K562 (cell line): ENCODE measurements at regions not wholly inside any gene's neighbourhood (a gene's known extent, or its start where the extent isn't known, plus 50 kb on each side); places are given as distances from the start of the nearest gene placed in this dataset.
A peak's percentile ranks its signal among the peaks of the same experiment; 100 is the strongest.

ENCODE experiments used
- ATAC-seq: fragments of 200-7000 bp; cut with Tn5 transposase; 3 replicates; pipeline ENCODE4 v1.9.1; 2020; ENCODE audit warnings: moderate library complexity
- BruUV-seq: library from RNA; stranded (reverse); fragments of 400-500 nt; replicated peaks from 2 replicates; lab custom pipeline; 2021; lab: Mats Ljungman, UMichigan
- CTCF ChIA-PET: fragments of 300-600 bp; formaldehyde crosslinking; extraction: SDS; loops from one replicate; lab custom pipeline; 2021; ENCODE audit warnings: low intra/inter-chr PET ratio; lab: Yijun Ruan, JAX
- POLR2A ChIA-PET: fragments of 300-600, 350-650 bp; sonication (Branson Sonifier 250); formaldehyde crosslinking; extraction: SDS; loops from one replicate; lab custom pipeline; 2021; ENCODE audit warnings: antibody characterized with exemption, inconsistent platforms; lab: Yijun Ruan, JAX
- DNase-seq, 4 experiments: peaks; one replicate each; pipeline versions ENCODE4 v3.0.0 to v3.0.0-alpha.2; 2011 to 2018; ENCODE audit warnings: low spot score in 3 of 4, mixed read lengths in 3 of 4; ENCODE audit errors: extremely low read depth in 1 of 4
- FAIRE-seq: peaks from 2 replicates; lab custom pipeline; 2011; peaks lifted over from hg19 to GRCh38; lab: Jason Lieb, UNC
- H2AFZ ChIP-seq: 2 replicates; pipeline ENCODE4 v1.6.0; 2011; ENCODE audit warnings: low read depth, low read length, control low read depth, inconsistent platforms
- H3K27ac ChIP-seq: fragments of 200-600 bp; 3 replicates; pipeline ENCODE4 v1.8.0; 2011; ENCODE audit warnings: low read depth, mild to moderate bottlenecking, control low read depth, inconsistent platforms, low read length, moderate library complexity, mixed read lengths; ENCODE audit errors: extremely low read depth
- H3K27me3 ChIP-seq, 2 experiments: fragments of 300-600 bp in 1 of 2; 2 replicates in 1 of 2; 3 replicates in 1 of 2; pipeline versions ENCODE4 v1.6.0 to v1.8.0; 2011; ENCODE audit warnings: inconsistent platforms in 2 of 2, low read length in 2 of 2, mild to moderate bottlenecking in 1 of 2, mixed read lengths in 1 of 2, moderate library complexity in 1 of 2; ENCODE audit not compliant: control insufficient read depth in 2 of 2, insufficient read depth in 2 of 2
- H3K36me3 ChIP-seq: fragments of 300-600 bp; 3 replicates; pipeline ENCODE4 v1.8.0; 2011; ENCODE audit warnings: mild to moderate bottlenecking, low read length, inconsistent platforms; ENCODE audit not compliant: control insufficient read depth, insufficient read depth
- H3K4me1 ChIP-seq, 2 experiments: fragments of 200-600 bp in 1 of 2; replicated peaks in 1 of 2; 2 replicates in 1 of 2; 3 replicates in 1 of 2; pipeline versions ENCODE4 v1.5.1 to v1.8.0; 2011; ENCODE audit warnings: inconsistent platforms in 2 of 2, low read length in 2 of 2, mild to moderate bottlenecking in 1 of 2, mixed read lengths in 1 of 2, moderate library complexity in 1 of 2; ENCODE audit not compliant: control insufficient read depth in 2 of 2, insufficient read depth in 2 of 2
- H3K4me2 ChIP-seq: 2 replicates; pipeline ENCODE4 v1.6.1; 2011; ENCODE audit warnings: low read length, control low read depth, inconsistent platforms, mixed read lengths; ENCODE audit not compliant: insufficient read depth
- H3K4me3 ChIP-seq: fragments of 200-600 bp; sonication (generic), shearing (Covaris generic); 2 replicates; pipeline ENCODE4 v1.5.1; 2016; ENCODE audit warnings: control low read depth, inconsistent platforms
- H3K79me2 ChIP-seq: fragments of 200-600 bp; 3 replicates; pipeline ENCODE4 v1.8.0; 2011; ENCODE audit warnings: low read length, inconsistent platforms; ENCODE audit not compliant: control insufficient read depth, insufficient read depth
- H3K9ac ChIP-seq, 2 experiments: 2 replicates each; pipeline versions ENCODE4 v1.6.0 to v1.6.1; 2011; ENCODE audit warnings: low read depth in 2 of 2, low read length in 2 of 2, control low read depth in 1 of 2, inconsistent platforms in 1 of 2, mild to moderate bottlenecking in 1 of 2, mixed read lengths in 1 of 2; ENCODE audit not compliant: insufficient read depth in 1 of 2
- H3K9me1 ChIP-seq: one replicate; pipeline ENCODE4 v1.6.0; 2011; ENCODE audit warnings: inconsistent platforms, mild to moderate bottlenecking, low read length, moderate library complexity; ENCODE audit not compliant: control insufficient read depth, insufficient read depth
- H3K9me3 ChIP-seq: replicated peaks from 2 replicates; pipeline ENCODE4 v1.5.1; 2011; ENCODE audit warnings: low read depth, low read length, inconsistent platforms; ENCODE audit not compliant: control insufficient read depth, insufficient read depth
- H4K20me1 ChIP-seq: replicated peaks from 2 replicates; pipeline ENCODE4 v1.6.1; 2011; ENCODE audit warnings: low read length, inconsistent platforms, mixed read lengths; ENCODE audit not compliant: control insufficient read depth, insufficient read depth
- L3MBTL2 ChIP-seq: fragments of 450-650 bp; IDR thresholded peaks from 2 replicates; pipeline ENCODE4 v1.6.1; 2016; ENCODE audit warnings: mild to moderate bottlenecking, moderate library complexity
- WGBS: fragments of 100-300 bp; shearing (Covaris generic); methylation state at CpG from one replicate; pipeline ENCODE4 v1.1.6; 2016; ENCODE audit warnings: low coverage, mixed read lengths; ENCODE audit not compliant: insufficient coverage; ENCODE audit errors: missing lambda C conversion rate; 5-methylcytosine and 5-hydroxymethylcytosine counted together
- in situ Hi-C: fragments of 300-500 bp; cut with MboI; formaldehyde crosslinking; loops from 4 replicates; pipeline ENCODE4 v1.15.0; 2018; ENCODE audit warnings: inconsistent platforms, mixed read lengths
- intact Hi-C: fragments of 100-400 bp; cut with micrococcal nuclease; formaldehyde crosslinking; loops from 2 replicates; pipeline ENCODE4 v1.14.2; 2022
- TF ChIP-seq, protein P1 (sequence below), 2 experiments: IDR thresholded peaks; 2 replicates each; pipeline ENCODE4 v1.6.1; 2011; ENCODE audit warnings: borderline replicate concordance in 1 of 2, control low read depth in 1 of 2, low read depth in 1 of 2, low read length in 1 of 2, mild to moderate bottlenecking in 1 of 2, mixed read lengths in 1 of 2, moderate library complexity in 1 of 2; ENCODE audit not compliant: insufficient read depth in 1 of 2, insufficient read length in 1 of 2, poor library complexity in 1 of 2, severe bottlenecking in 1 of 2; ENCODE audit errors: extremely low read depth in 1 of 2
- TF ChIP-seq, protein P2 (sequence below): sonication (generic); formaldehyde crosslinking; IDR thresholded peaks from 2 replicates; pipeline ENCODE4 v1.8.0; 2022; ENCODE audit warnings: missing genetic modification reagents, mild to moderate bottlenecking, borderline replicate concordance
- TF ChIP-seq, protein P3 (sequence below): fragments of 450-650 bp; IDR thresholded peaks from 2 replicates; pipeline ENCODE4 v1.6.1; 2016; ENCODE audit warnings: mild to moderate bottlenecking, moderate library complexity

DNA sequence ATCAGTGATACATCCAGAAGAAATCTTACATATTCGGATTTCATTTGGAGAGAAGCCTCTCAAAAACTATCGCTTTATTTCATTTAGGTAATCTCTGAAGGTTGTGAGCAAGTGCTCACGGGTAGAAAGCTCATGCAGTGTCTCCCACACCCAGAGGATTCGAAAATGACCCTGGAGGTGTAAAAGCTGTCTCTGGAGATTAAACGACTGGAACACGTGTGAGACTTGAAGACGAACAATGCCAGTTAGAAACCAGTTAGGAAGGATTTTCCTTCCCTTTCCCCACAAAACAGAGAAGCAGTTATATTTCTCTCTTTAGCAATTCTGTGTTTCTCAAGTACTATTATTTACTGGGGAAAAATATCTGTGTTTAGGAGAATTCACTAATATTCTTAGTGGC, 92.5 kb upstream of the CD55 start:
- 28% methylated on average over 7 of the region's 7 CpGs for WGBS
- in situ Hi-C loops, result no loop called here
- intact Hi-C loops, result no loop called here
- H3K4me1 ChIP-seq, result peaks cover 0 to 7% of the 10 kb centered on the region in 2 experiments; a peak in 2 of 5 replicates
- H3K27me3 ChIP-seq, result no peaks in the 10 kb centered on the region
- H2AFZ ChIP-seq, result peak overlapping the region; percentile 49
- no peaks in the 10 kb centered on the region for H3K79me2 ChIP-seq
- TF ChIP-seq, protein P1, sequence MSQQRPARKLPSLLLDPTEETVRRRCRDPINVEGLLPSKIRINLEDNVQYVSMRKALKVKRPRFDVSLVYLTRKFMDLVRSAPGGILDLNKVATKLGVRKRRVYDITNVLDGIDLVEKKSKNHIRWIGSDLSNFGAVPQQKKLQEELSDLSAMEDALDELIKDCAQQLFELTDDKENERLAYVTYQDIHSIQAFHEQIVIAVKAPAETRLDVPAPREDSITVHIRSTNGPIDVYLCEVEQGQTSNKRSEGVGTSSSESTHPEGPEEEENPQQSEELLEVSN (IDR thresholded peaks at IDR 0.05; ENCODE audit: borderline replicate concordance in 1 of 2, extremely low read depth in 1 of 2, insufficient read depth in 1 of 2, insufficient read length in 1 of 2, low read depth in 1 of 2, low read length in 1 of 2, poor library complexity in 1 of 2, severe bottlenecking in 1 of 2), result peak in 1 of 2 experiments; percentile 35
- TF ChIP-seq, protein P2, sequence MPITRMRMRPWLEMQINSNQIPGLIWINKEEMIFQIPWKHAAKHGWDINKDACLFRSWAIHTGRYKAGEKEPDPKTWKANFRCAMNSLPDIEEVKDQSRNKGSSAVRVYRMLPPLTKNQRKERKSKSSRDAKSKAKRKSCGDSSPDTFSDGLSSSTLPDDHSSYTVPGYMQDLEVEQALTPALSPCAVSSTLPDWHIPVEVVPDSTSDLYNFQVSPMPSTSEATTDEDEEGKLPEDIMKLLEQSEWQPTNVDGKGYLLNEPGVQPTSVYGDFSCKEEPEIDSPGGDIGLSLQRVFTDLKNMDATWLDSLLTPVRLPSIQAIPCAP (CRISPR knock-in tag), result no peak
- TF ChIP-seq, protein P3, sequence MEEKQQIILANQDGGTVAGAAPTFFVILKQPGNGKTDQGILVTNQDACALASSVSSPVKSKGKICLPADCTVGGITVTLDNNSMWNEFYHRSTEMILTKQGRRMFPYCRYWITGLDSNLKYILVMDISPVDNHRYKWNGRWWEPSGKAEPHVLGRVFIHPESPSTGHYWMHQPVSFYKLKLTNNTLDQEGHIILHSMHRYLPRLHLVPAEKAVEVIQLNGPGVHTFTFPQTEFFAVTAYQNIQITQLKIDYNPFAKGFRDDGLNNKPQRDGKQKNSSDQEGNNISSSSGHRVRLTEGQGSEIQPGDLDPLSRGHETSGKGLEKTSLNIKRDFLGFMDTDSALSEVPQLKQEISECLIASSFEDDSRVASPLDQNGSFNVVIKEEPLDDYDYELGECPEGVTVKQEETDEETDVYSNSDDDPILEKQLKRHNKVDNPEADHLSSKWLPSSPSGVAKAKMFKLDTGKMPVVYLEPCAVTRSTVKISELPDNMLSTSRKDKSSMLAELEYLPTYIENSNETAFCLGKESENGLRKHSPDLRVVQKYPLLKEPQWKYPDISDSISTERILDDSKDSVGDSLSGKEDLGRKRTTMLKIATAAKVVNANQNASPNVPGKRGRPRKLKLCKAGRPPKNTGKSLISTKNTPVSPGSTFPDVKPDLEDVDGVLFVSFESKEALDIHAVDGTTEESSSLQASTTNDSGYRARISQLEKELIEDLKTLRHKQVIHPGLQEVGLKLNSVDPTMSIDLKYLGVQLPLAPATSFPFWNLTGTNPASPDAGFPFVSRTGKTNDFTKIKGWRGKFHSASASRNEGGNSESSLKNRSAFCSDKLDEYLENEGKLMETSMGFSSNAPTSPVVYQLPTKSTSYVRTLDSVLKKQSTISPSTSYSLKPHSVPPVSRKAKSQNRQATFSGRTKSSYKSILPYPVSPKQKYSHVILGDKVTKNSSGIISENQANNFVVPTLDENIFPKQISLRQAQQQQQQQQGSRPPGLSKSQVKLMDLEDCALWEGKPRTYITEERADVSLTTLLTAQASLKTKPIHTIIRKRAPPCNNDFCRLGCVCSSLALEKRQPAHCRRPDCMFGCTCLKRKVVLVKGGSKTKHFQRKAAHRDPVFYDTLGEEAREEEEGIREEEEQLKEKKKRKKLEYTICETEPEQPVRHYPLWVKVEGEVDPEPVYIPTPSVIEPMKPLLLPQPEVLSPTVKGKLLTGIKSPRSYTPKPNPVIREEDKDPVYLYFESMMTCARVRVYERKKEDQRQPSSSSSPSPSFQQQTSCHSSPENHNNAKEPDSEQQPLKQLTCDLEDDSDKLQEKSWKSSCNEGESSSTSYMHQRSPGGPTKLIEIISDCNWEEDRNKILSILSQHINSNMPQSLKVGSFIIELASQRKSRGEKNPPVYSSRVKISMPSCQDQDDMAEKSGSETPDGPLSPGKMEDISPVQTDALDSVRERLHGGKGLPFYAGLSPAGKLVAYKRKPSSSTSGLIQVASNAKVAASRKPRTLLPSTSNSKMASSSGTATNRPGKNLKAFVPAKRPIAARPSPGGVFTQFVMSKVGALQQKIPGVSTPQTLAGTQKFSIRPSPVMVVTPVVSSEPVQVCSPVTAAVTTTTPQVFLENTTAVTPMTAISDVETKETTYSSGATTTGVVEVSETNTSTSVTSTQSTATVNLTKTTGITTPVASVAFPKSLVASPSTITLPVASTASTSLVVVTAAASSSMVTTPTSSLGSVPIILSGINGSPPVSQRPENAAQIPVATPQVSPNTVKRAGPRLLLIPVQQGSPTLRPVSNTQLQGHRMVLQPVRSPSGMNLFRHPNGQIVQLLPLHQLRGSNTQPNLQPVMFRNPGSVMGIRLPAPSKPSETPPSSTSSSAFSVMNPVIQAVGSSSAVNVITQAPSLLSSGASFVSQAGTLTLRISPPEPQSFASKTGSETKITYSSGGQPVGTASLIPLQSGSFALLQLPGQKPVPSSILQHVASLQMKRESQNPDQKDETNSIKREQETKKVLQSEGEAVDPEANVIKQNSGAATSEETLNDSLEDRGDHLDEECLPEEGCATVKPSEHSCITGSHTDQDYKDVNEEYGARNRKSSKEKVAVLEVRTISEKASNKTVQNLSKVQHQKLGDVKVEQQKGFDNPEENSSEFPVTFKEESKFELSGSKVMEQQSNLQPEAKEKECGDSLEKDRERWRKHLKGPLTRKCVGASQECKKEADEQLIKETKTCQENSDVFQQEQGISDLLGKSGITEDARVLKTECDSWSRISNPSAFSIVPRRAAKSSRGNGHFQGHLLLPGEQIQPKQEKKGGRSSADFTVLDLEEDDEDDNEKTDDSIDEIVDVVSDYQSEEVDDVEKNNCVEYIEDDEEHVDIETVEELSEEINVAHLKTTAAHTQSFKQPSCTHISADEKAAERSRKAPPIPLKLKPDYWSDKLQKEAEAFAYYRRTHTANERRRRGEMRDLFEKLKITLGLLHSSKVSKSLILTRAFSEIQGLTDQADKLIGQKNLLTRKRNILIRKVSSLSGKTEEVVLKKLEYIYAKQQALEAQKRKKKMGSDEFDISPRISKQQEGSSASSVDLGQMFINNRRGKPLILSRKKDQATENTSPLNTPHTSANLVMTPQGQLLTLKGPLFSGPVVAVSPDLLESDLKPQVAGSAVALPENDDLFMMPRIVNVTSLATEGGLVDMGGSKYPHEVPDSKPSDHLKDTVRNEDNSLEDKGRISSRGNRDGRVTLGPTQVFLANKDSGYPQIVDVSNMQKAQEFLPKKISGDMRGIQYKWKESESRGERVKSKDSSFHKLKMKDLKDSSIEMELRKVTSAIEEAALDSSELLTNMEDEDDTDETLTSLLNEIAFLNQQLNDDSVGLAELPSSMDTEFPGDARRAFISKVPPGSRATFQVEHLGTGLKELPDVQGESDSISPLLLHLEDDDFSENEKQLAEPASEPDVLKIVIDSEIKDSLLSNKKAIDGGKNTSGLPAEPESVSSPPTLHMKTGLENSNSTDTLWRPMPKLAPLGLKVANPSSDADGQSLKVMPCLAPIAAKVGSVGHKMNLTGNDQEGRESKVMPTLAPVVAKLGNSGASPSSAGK, result peak; percentile 63
- peak; percentile 81 for TF ChIP-seq L3MBTL2
- CTCF ChIA-PET, result interaction anchor here (0.6 kb wide), 1 partner anchor 96 kb away, joined by 4 read pairs; no protein-coding TSS in a partner anchor
- H3K9ac ChIP-seq, result no peak overlapping the region
- FAIRE-seq, result peak; percentile 15
- H3K9me3 ChIP-seq, result no peaks in the 10 kb centered on the region
- no peak for ATAC-seq
- POLR2A ChIA-PET, result no interaction called here
- DNase-seq, result no peak
- H3K9me1 ChIP-seq, result no peaks in the 10 kb centered on the region
- no peaks in the 10 kb centered on the region for H3K36me3 ChIP-seq
- no TSS peak for BruUV-seq
- H3K27ac ChIP-seq, result no peak overlapping the region
- no peak overlapping the region for H3K4me2 ChIP-seq
- no peaks in the 10 kb centered on the region for H4K20me1 ChIP-seq
- no peak overlapping the region for H3K4me3 ChIP-seq
